ENCODE measurements at regions not wholly inside any gene's neighbourhood (a gene's known extent, or its start where the extent isn't known, plus 50 kb on each side); places are given as distances from the start of the nearest gene placed in this dataset.
"Not testable (repeated sequence)": the region's sequence is repeated elsewhere in the genome, so short reads cannot be mapped to it uniquely, and the experiment has no call there.

DNA sequence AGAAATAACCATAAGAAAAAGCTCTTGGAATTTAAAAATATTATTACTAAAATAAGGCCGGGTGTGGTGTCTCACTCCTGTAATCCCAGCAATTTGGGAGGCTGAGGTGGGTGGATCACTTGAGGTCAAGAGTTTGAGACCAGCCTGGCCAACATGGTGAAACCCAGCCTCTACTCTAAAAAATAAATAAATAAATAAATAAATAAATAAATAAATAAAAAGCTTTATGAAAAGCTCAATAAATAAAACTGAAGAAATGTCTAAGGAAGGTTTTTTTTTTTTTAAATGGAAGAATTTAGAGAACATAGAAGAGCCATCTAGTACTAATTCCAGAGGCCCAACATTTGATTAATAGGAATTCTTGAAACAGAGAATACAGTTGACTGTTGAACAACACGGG is 249.1 kb upstream of the PROX1 start:
- no peak for DNase-seq

DNA sequence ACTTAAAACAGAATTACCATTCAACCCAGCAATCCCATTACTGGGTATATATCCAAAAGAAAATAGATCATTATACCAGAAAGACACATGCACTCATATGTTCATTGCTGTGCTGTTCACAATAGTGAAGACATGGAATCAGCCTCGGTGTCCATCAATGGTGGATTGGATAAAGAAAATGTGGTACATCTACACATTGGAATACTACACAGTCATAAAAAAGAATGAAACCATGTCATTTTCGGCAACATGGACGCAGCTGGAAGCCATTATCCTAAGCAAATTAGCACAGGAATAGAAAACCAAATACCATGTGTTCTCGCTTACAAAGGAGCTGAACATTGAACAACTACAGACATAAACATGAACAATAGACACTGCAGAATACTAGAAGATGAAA is 244.8 kb upstream of the PROX1 start:
- DNase-seq = no peak

DNA sequence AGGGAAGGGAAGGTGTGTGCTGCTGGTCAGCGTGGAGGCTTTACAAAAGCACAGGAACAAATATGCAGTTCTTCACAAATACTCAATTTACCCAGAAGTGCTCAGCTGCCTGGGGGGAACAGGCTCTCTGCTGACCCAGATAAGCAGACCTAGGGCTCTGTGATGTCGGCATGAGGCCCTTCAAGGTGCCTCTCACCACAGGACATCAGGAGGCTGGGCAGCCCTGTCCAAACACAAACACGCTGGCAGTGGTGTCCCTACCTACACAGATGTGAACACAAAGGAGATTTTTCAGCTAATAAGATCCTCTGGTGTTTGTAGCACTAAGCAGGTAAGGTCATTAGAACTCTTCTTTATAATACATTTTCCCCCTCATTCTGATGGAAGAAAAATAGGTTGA is 243.0 kb upstream of the PROX1 start:
- DNase-seq = no peak

DNA sequence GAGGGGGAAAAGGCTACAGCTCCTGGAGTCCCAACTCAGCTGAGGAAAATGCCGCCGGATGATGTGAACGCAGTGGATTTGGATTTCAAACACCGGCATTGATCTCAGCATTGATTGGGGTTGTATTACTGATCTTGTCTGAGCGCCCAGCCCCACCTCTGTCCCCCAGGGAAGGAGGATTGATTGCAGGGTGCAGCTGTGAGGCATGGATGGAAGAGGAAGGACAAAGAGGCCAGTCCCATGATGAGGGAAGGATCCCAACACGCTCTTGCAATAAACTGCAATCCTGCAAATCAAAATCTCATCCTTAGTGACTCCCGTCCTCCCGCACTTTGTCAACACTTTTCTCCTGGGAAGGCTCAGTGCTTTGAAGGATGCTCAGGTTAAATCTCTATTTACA is 242.3 kb upstream of the PROX1 start:
- no peak for DNase-seq

DNA sequence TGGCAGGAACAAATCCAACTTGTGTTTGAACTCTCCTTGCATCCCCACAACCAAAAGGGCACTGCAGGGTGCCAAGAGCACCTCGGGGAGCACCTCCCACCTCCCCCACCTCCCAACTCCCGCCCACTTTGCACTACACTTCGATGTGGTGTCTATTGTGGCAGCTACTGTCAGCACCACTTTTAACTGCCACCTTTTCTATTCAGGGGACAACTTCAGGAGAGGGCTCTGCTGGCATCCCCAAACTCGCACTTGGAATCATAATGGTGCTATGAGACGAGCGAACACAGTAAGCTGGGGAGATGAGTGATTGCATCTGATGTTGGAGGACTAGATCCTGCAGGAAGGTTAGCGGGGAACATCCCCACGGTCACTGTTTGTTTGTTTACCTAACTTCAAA is 238.2 kb upstream of the PROX1 start:
- DNase-seq = no peak

DNA sequence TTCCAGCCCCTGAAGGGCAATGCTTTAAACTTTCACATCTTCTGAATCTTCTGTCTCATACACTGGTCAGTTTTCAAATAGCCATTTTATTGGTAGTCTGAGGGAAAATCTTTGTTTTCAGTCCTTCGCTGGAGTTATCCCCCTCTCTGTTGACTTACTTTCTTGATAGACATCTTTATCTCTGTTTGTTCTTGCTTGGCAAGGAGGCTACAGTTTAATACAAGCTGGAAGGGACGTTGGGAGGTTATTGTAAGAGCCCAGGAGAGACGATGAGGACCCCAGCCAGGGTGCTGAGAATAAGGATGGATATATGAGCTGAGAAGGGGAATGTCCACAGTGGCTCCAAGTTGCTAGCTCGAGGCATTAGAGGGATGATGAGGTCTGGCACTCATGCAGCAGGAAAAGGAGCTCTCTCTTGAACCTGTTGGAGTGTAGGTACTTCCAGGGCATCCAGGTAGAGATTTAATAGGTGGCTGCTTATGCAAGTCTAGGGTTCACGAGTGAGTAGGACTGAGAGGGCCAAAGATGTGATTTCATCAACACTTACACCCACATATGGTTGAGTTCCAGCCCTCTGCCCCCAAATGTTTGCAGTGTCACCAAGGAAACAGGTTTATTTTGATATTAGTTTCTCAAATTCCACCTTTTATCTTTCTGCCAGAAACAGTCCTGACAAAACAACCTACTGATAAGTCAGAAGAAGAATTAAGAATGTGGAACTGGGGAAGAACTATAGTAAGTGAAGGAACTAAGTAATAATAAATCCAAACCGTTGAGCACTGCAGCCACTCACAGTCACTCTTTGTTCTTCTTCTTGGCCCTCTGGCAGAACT is 237.3 kb upstream of the PROX1 start:
- no peak for DNase-seq

DNA sequence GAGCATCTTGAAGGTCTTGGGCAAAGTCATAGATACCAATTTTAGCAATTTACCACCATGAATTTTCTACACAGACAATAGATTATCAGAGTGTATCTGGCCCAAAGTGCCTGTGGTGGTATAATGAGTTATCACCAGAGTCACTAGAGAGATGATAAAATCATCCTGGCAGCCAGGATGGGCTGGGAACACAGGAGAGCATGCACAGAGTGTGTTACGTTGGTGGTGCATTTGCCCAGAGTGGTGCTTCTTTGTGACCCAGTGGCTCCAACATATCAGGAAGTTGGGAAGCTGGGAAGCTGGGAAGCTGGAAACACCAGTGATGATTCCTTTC is 236.7 kb upstream of the PROX1 start:
- DNase-seq = no peak

DNA sequence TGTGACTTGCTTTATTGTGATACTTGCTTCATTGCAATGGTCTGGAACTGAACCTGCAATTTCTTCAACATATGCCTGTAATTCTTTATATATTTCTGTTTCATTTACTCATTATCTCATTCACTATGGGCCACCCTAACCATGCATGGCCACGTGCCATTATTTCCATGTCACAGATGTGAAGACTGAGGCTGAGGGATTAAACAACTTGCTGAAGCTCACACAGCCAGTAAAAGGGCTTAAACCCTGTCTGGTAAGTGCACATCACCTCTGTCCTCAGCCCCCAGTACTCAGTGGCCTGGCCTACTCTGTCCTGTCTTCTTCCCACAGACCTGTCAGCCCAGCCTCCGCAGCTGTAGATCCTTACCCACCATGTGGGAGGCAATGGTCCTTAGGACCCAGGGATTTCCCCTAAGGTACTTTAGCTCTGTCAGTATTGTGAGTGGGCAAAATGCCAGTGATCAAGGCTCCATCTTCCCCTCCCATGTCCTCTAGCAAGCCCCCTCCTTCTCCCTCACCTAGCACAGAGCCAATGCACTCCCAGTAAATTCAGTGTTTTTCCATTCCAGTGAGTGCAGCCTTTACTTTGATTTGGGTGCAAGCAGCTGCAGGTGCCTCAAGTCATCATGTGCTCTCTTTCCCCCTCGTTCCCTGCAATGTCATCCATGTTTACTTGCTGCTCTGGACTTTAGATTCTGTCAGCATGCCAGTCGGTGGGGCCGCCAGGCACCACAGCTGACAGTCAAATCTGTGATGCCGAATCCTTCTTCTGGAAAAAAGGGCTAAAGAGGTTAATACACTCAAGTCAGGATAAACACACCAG is 228.2 kb upstream of the PROX1 start:
- DNase-seq = no peak

DNA sequence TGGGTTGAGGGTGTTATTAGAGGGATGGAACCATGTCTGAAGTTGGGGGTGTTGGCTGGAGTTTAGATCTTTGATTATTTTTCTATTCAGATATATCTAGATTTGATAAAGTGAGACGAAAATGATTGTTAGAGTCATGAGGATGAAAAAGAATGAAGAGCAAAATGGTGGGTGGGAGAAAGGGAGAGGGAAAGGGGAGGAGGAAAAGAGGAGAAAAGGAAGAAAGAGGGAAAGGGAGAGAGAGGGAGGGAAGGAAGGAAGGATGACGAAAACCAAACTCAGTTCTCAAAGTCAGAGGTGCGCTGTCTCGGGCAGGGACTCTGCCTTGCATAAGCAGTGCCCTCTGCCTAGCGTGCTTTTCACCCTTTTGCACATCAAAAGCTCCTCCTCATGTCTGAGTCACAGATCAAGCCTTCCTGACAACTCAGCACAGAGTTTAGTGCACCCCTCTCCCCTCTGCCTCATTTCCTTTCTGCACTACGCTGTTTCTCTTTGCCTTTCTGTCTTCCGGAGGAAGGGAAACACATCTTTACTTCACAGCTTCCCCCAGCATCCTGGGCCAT is 225.8 kb upstream of the PROX1 start:
- no peak for DNase-seq

DNA sequence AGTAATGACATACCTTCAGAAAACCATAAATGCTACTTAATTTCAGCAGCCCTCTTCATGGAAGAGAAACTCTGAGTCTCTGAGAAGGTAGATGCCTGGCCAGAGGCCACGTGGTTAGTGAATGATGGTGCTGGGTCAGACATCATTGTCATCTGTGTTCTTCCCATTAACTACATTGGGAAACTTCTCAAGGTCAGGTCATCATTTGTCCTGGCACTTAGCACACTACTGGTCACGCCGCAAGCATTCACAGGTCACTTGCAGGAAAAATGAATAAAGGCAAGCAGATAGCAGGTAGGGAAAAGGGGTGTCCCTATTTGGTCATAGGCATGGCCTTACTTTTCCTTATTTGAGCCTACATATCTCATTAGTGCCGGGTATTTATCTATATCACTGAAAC is 220.1 kb upstream of the PROX1 start:
- DNase-seq = no peak

DNA sequence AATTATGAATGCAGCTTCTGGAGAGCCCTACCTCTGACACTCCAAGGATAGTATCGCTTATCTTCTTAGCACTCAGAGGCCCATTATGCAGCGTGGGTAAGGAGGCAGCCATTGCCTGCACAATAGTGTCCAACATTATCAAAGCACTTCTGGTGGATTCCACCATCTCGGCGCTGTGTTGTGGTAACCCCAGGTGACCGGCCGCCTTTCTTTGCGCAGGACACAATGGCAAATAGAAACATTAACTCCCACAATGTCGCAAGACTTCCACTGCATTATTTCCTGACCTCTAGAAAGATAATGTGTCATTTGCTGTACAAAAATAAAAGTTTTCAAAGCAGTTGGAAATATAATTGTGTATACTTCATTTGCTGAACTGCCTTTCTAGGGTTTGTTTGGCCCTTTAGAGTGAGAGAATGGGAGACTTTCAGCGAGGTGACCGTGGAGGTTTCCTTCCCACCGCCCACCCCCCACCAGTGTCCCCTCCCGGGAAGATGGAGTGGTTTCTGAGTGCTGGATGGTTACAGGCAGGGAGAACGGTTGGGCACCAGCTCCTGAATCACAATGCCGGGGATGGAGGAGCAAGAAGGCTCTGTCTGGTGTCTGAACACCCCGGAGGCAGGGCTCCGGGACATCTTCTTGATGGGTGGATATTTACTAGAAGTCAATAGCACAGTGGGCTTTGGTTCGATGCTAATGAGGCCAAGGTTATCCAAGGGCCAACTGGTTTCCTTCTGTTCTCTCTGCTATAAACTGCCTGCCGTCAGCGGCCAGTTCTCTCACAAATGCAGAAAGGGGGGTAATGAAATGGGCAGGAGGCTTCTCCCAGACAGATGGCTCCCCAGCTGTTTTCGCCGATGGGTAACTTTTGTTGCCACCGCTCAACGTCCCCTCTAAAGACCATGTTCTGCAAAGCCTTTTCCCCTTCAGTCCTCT is 215.4 kb upstream of the PROX1 start:
- DNase-seq = no peak

DNA sequence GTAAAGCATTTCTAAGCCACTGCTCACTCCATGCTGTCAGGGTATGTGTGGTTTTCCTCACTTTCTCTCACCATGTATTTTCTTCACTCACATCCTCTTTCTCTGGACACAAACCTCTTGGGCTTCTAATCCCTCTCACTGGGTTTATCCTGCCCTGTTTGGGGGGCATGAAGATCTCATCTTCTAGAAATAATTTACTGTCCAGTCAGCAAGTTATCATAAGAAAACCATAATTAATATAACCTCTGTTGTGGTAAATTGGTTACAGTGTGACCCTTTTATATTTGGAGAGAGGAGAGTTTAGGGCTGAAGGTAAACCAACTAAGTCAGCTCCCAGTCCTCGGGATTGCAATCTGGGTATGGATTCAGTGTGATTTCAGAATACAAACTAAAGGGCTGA is 213.8 kb upstream of the PROX1 start:
- no peak for DNase-seq

DNA sequence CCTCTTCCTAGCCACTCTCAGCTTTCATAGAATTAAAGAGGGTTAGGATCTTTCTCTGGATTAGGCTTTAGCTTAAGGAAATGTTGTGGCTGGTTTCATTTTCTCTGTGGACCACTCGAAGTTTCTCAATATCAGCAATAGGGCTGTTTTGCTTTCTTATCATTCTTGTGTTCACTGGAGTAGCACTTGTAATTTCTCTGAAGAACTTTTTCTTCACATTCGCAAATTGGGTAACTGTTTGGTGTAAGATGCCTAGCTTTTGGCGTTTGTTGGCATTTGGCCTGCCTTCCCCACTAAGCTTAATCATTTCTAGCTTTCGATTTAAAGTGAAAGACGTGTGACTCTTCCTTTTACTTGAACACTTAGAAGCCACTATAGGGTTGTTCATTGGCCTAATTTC is 210.8 kb upstream of the PROX1 start:
- no peak for DNase-seq

DNA sequence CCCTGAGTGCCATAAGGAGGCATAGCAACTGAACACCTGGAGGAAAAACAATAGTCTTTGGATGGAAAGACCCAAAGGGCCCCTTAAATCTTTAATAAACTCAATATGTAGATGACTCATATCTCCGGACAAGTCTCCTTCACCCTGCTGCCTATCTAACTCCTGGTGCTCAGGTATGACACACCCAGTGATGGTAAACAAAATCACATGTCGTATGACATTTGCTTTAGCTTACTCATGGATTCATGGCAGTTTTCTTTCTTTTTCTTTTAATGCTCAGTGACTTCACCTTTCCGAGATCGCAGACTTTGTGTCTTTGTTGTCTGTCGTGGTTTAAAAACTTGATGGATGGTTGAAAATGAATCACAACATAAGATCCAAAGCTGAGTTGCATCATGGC is 208.5 kb upstream of the PROX1 start:
- DNase-seq = no peak

DNA sequence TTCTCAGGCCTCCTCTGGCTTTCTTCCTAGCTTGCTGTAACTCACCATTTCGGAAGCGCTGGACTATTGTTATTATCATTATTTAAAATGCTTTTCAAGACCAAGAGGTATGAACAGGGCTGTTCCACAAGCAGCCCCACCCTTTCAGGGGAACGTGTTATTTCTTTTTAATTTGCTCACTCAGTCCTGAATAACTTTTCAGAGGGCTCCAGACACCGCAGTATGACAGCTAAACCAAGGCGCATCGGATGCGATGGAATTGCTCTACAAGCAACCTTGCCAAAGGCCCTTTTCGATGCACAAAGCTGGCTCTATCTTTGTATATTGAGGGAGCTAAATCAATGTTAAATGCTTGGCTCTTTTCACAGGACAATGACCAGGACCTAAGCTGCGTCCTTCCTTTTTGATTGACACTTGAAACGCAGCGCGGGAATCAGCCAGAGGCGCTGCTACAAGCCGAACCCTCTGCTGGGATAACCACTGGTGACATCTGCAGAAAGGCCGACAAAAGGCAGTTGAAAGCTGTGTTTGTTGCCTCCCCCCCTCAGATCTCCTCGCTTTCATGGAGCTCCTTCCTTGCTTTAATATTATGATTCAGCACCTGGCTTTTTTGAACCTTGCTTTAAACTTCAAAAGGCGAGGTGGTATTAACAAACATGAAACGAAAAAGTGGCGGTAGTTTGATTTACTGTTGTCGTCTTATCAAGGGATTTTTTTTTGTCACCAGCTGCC is 204.7 kb upstream of the PROX1 start:
- no peak for DNase-seq

DNA sequence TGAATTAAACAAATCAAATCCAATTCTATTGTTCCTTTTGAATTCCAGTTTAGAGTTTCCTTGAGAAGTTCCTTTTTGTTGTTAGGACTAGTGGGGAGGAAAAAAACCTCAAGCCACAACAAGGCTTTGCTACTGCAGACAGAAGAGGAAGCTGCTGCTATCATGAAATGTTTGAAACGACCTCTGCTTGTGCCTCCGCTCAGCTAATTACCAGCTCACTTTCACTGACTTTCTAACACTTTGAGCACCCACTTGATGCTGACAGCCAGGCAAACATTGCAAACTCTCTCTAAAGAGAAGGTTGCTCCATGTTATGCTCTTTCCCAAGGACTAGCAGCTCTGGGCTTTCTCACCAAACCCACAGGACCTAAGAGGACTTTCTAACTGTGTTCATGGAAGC is 203.9 kb upstream of the PROX1 start:
- no peak for DNase-seq

DNA sequence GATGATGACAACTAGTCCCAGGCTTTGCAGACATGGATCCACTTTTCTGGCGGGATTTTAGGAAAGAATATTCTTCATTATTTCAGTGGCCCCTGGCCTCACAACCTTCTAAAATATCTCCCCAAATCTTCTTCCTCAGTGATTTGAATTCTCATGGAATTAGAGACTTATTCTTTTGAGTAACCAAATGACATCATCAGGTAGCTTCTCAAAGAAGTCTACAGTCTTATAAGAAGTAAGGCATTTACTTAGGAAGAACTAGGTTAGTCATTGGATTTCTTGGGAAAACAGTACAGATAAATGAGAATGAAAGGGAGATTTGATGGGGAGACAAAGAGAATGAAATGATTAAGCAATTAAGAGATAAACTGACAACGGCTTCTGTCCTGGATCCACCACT is 201.1 kb upstream of the PROX1 start:
- DNase-seq = no peak

DNA sequence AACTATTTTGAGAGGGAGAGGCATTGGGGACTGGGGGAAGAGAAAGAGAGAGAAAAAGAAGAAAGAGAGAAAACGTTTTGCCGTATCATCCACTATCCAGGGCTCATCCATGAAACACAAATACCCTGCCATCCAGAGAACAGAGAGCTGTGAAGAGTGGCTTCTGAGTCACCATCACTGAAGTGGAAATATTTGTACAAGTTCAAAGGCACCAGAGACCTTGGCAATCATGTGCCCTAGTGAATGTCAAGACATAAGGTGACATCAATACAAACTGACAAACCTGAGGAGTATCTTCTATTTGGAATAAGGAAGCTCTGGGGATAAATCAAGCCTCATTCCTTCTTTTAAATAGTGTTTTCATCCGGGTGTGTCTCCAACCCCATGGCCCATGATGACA is 197.2 kb upstream of the PROX1 start:
- no peak for DNase-seq

DNA sequence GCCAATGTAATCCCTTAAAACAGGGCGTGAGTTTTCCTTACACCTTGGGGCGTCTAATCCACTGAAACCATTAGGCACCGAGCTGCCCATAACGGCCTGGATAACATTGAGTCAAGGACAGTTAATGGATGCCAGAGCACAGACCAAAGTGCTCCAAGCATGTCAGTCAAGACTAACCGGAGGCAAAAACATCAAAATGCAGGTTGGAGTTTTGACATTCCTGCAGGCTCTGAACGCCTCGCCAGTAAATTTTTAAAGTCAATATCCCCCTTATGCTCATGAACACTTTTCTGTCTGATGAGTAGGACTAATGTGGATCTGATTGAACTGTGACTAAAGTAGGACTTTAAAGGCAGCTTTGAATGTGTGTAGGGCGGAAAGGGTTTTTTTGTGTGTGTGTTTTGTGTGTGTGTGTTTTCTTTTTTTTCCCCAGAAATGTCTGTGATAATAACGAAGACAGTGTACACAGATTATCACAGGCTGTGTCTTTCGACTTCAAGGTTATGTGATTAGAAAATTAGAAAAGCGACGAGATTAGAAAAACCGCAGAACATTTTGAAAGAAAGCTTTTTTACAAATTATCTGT is 194.2 kb upstream of the PROX1 start:
- DNase-seq = no peak

DNA sequence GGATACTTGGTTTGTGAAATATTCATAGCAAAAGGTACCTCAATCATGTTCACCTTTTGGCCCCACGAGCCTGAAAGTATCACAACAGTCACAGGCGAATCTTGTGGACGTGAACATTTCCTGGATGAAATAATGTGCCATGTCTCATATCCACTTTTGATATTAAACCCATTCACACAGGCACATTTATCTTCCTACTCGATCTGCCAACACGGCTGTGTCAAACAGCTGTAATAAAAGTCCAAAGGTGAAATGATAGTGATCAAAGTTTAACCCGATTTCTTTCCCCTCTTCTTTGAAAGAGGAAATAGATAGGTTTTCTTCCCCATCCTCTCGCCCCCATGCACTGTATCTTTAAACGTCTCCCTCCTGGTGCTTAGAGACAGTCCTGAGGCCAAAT is 191.2 kb upstream of the PROX1 start:
- DNase-seq = no peak

DNA sequence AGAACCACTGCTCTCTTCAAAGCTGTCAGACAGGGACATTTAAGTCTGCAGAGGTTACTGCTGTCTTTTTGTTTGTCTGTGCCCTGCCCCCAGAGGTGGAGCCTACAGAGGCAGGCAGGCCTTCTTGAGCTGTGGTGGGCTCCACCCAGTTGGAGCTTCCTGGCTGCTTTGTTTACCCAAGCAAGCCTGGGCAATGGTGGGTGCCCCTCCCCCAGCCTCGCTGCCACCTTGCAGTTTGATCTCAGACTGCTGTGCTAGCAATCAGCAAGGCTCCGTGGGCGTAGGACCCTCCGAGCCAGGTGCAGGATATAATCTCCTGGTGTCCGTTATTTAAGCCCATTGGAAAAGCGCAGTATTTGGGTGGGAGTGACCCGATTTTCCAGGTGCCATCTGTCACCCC is 179.5 kb upstream of the PROX1 start:
- not testable (repeated sequence) for DNase-seq

DNA sequence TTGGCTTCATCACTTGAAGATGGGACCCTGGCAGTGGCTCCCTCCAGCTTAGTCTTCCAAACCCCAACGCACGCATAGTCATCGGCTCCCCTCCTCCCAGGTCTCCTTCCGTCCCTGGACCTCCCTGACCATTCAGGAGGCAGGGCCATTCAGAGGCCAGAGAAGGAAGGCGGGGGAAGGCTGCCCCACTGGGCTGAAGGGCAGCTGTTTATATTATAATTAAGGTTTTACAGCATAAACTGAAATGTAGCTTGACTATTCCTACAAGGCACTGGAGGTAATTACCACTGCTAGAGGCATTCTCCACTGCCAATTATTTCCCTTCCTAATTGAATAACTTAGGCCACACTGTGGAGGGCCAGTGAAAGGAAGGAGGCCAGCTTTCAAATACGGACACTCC is 170.6 kb upstream of the PROX1 start:
- no peak for DNase-seq
